HEK293 (cell line): ENCODE measurements at regions not wholly inside any gene's neighbourhood (a gene's known extent, or its start where the extent isn't known, plus 50 kb on each side); places are given as distances from the start of the nearest gene placed in this dataset.

ENCODE experiments used
- HOXC10 ChIP-seq: sonication (generic); formaldehyde crosslinking; IDR thresholded peaks from 2 replicates; pipeline ENCODE4 v1.8.1; 2023; ENCODE audit warnings: mild to moderate bottlenecking, missing genetic modification reagents
- REPIN1 ChIP-seq: fragments of 450-650 bp; formaldehyde crosslinking; IDR thresholded peaks from 2 replicates; pipeline ENCODE4 v1.5.1; 2017; ENCODE audit warnings: missing biosample characterization, missing genetic modification characterization, low read depth
- SP2 ChIP-seq: fragments of 450-650 bp; formaldehyde crosslinking; IDR thresholded peaks from 2 replicates; pipeline ENCODE4 v1.5.1; 2016; ENCODE audit warnings: missing biosample characterization, missing genetic modification characterization
- ZBTB1 ChIP-seq: fragments of 450-650 bp; formaldehyde crosslinking; IDR thresholded peaks from 2 replicates; pipeline ENCODE4 v1.5.1; 2016; ENCODE audit warnings: missing biosample characterization, missing genetic modification characterization
- ZBTB17 ChIP-seq: fragments of 450-650 bp; formaldehyde crosslinking; IDR thresholded peaks from 2 replicates; pipeline ENCODE4 v1.5.1; 2016; ENCODE audit warnings: missing biosample characterization, missing genetic modification characterization
- ZBTB8A ChIP-seq: fragments of 450-650 bp; formaldehyde crosslinking; IDR thresholded peaks from 2 replicates; pipeline ENCODE4 v1.5.1; 2016; ENCODE audit warnings: missing biosample characterization, missing genetic modification characterization
- ZNF121 ChIP-seq: fragments of 450-650 bp; formaldehyde crosslinking; IDR thresholded peaks from 2 replicates; pipeline ENCODE4 v1.5.1; 2016; ENCODE audit warnings: missing biosample characterization, missing genetic modification characterization
- ZNF280C ChIP-seq: fragments of 450-650 bp; formaldehyde crosslinking; IDR thresholded peaks from 2 replicates; pipeline ENCODE4 v1.5.1; 2016; ENCODE audit warnings: missing biosample characterization, missing genetic modification characterization
- ZNF311 ChIP-seq: fragments of 450-650 bp; formaldehyde crosslinking; IDR thresholded peaks from 2 replicates; pipeline ENCODE4 v1.5.1; 2017; ENCODE audit warnings: missing biosample characterization, missing genetic modification characterization, borderline replicate concordance
- ZNF639 ChIP-seq: fragments of 450-650 bp; formaldehyde crosslinking; IDR thresholded peaks from 2 replicates; pipeline ENCODE4 v1.5.1; 2016; ENCODE audit warnings: missing biosample characterization, missing genetic modification characterization
- ZSCAN4 ChIP-seq: fragments of 450-650 bp; formaldehyde crosslinking; IDR thresholded peaks from 2 replicates; pipeline ENCODE4 v1.5.1; 2017; ENCODE audit warnings: missing biosample characterization, missing genetic modification characterization
- TF ChIP-seq, protein P1 (sequence below): fragments of 450-650 bp; formaldehyde crosslinking; IDR thresholded peaks from 2 replicates; pipeline ENCODE4 v1.5.1; 2016; ENCODE audit warnings: missing biosample characterization, missing genetic modification characterization

DNA sequence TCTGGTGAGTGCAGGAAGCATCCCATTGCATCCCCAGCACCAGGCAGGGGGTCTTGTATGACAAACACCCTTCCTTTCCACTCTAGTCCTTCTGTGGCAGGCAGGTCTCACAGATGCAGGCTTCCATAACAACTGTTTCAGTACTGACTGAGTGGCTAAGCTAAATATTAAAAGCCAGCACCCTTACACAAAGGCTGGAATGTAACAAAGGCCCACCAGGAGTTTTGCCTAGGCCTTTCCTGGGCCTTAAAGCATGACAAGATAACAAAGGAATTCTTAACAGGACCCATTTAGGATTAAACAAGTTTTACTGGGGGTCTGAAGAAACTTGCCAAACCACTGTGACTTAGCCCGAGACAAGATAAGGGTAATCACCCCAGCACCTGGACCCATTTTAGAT, 228.9 kb upstream of the RPL38 start:
- TF ChIP-seq, protein P1, sequence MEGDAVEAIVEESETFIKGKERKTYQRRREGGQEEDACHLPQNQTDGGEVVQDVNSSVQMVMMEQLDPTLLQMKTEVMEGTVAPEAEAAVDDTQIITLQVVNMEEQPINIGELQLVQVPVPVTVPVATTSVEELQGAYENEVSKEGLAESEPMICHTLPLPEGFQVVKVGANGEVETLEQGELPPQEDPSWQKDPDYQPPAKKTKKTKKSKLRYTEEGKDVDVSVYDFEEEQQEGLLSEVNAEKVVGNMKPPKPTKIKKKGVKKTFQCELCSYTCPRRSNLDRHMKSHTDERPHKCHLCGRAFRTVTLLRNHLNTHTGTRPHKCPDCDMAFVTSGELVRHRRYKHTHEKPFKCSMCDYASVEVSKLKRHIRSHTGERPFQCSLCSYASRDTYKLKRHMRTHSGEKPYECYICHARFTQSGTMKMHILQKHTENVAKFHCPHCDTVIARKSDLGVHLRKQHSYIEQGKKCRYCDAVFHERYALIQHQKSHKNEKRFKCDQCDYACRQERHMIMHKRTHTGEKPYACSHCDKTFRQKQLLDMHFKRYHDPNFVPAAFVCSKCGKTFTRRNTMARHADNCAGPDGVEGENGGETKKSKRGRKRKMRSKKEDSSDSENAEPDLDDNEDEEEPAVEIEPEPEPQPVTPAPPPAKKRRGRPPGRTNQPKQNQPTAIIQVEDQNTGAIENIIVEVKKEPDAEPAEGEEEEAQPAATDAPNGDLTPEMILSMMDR = no peak
- TF ChIP-seq ZBTB1 (no peak), ZSCAN4 (tag by site-specific recombination) (no peak), ZNF311 (tag by site-specific recombination) (no peak), ZBTB17 (tag by site-specific recombination) (no peak), SP2 (tag by site-specific recombination) (no peak), REPIN1 (tag by site-specific recombination) (no peak), ZNF121 (tag by site-specific recombination) (no peak), ZNF639 (tag by site-specific recombination) (no peak), HOXC10 (CRISPR knock-in tag) (no peak), ZBTB8A (tag by site-specific recombination) (no peak), ZNF280C (no peak)
